ENCODE measurements at regions not wholly inside any gene's neighbourhood (a gene's known extent, or its start where the extent isn't known, plus 50 kb on each side); places are given as distances from the start of the nearest gene placed in this dataset.

- DNase-seq (ENCODE audit: low read depth in 2 of 2) = no peak
Measured at GRCh38 chr3:72492240-72492639, 356.0 kb downstream of the SHQ1 start.

- DNase-seq (ENCODE audit: low read depth in 2 of 2) = no peak
Measured at GRCh38 chr3:72490688-72491435, 357.4 kb downstream of the SHQ1 start.

- no peak for DNase-seq (ENCODE audit: low read depth in 2 of 2)
Measured at GRCh38 chr3:72489901-72490300, 358.3 kb downstream of the SHQ1 start.

- no peak for DNase-seq (ENCODE audit: low read depth in 2 of 2)
Measured at GRCh38 chr3:72488738-72489035, 359.6 kb downstream of the SHQ1 start.

- DNase-seq (ENCODE audit: low read depth in 2 of 2) = no peak
Measured at GRCh38 chr3:72487946-72488737, 360.1 kb downstream of the SHQ1 start.

GRCh38 chr3:72487078-72487765 is 361.0 kb downstream of the SHQ1 start:
- DNase-seq (ENCODE audit: low read depth in 2 of 2) = peak; percentile 10 to 17

GRCh38 chr3:72485641-72486040 is 362.6 kb downstream of the SHQ1 start:
- no peak for DNase-seq (ENCODE audit: low read depth in 2 of 2)

GRCh38 chr3:72483554-72484104 is 364.6 kb downstream of the SHQ1 start:
- DNase-seq (ENCODE audit: low read depth in 2 of 2) = no peak

- DNase-seq (ENCODE audit: low read depth in 2 of 2) = peak; percentile 65 to 67
Measured at GRCh38 chr3:72482589-72483321, 365.5 kb downstream of the SHQ1 start.

- DNase-seq (ENCODE audit: low read depth in 2 of 2) = no peak
Measured at GRCh38 chr3:72481542-72481941, 366.7 kb downstream of the SHQ1 start.

GRCh38 chr3:72480366-72480765 is 367.9 kb downstream of the SHQ1 start:
- no peak for DNase-seq (ENCODE audit: low read depth in 2 of 2)

GRCh38 chr3:72479651-72480215 is 368.5 kb downstream of the SHQ1 start:
- no peak for DNase-seq (ENCODE audit: low read depth in 2 of 2)

- no peak for DNase-seq (ENCODE audit: low read depth in 2 of 2)
Measured at GRCh38 chr3:72476139-72476483, 372.1 kb downstream of the SHQ1 start.

- no peak for DNase-seq (ENCODE audit: low read depth in 2 of 2)
Measured at GRCh38 chr3:72475258-72476138, 372.7 kb downstream of the SHQ1 start.

GRCh38 chr3:72474775-72475174 is 373.5 kb downstream of the SHQ1 start:
- no peak for DNase-seq (ENCODE audit: low read depth in 2 of 2)

- DNase-seq (ENCODE audit: low read depth in 2 of 2) = no peak
Measured at GRCh38 chr3:72473156-72473555, 375.1 kb downstream of the SHQ1 start.

GRCh38 chr3:72470904-72471417 is 377.3 kb downstream of the SHQ1 start:
- no peak for DNase-seq (ENCODE audit: low read depth in 2 of 2)

- DNase-seq (ENCODE audit: low read depth in 2 of 2) = no peak
Measured at GRCh38 chr3:72465853-72466252, 382.4 kb downstream of the SHQ1 start.

- DNase-seq (ENCODE audit: low read depth in 2 of 2) = no peak
Measured at GRCh38 chr3:72463083-72463482, 385.2 kb downstream of the SHQ1 start.

- DNase-seq (ENCODE audit: low read depth in 2 of 2) = no peak
Measured at GRCh38 chr3:72462595-72463011, 385.6 kb downstream of the SHQ1 start.

Measured in stimulated activated CD8-positive, alpha-beta memory T cell treated with anti-CD3 and anti-CD28 coated beads, Interleukin-7, amount 100 ng/mL, for 4 hours (primary cell).